ENCODE measurements at regions not wholly inside any gene's neighbourhood (a gene's known extent, or its start where the extent isn't known, plus 50 kb on each side); places are given as distances from the start of the nearest gene placed in this dataset.

DNA sequence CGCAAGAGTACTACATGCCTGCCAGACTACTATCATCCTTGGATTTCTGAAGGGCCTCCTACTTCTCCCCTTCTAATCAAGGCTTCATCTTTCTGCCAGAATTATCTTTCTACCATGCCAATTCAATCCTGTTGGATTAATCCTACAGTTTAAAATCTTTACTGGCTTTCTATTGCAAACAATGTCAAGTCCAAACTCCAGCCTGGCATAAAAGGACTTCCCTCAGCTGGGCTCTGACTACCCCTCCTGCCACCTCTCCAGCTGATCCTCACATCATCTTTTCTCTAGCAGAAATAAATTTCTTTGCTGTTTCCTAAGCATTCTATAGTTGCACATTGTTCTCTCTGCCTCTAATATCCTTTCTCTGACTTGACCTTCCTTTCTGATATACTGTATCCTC, 119.7 kb upstream of the RAD23B start:
- no peak for DNase-seq (ENCODE audit: low read depth)

DNA sequence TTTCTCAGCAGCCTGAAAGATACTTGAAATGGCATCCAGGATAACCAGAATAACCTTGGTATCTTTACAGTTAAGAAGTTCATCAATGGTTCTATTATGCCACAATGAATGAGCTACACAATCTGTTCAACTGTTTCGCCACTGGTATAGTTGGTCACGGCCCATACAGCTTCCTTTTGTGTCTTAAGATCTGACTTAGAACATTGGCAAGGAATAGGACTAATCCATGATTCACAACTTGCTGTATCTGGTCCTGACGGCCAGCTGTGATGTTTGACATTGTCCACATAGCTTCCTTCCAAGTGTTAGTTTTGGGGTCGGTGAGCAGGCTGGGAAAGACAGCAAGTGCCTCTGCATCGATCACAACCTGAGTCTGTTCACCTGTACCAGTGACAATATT, 113.3 kb upstream of the RAD23B start:
- no peak for DNase-seq (ENCODE audit: low read depth)

DNA sequence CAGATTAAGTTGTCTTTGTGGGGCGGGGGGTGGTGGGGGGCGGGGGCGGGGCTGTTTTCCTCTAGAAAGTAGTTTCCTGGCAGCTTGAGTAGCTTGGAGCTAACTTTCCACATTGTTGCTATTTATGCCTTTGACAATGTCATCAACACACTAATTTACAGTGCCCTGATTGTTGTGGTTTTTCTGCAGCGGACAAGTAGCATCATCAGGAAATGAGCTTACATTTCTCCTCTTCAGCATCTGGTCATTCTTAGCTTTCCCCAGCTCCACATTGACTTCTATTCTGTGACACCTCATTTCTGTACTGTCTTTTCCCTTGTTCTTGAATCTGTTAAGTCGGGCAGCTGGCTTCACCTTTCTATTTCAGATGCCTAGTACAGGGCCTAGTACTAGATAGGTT, 112.3 kb upstream of the RAD23B start:
- DNase-seq (ENCODE audit: low read depth): no peak

DNA sequence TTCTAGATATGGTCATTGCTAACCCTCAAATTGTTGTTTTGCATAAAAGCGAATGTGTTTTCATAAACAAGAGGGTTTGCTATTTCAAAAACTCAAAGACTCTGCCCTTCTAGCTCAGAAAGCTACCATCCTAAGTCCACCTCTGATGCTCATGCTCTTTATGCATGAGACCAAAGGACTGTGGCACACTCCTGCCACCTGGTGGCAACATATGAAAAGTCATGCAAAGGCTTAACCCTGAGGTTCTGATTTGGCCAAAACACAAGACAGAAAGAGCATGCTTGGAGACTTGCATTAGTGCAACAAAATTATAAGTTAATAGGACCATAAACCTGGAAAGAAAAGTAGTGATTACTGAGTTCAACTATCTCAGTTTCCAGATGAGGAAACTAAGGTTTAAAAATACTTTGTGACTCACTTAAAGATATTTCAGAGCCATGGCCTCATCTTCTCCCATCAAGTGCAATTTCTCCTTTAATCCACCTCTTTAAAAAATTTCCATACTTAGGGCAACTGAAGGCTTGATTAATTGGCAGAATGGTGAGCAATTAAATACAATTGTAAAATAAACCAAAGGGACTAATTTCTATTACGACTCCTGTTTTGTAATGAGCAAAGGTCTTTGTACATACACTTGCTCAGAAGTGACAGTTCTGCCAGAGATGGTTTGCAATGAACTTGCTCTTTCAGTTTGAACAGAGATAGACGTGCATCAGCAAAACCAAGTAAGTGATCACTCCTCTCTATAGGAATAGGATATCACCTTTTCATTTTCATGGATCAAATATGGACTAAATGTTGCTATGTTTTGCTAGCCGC, 110.7 kb upstream of the RAD23B start:
- DNase-seq (ENCODE audit: low read depth): peak; percentile 71

DNA sequence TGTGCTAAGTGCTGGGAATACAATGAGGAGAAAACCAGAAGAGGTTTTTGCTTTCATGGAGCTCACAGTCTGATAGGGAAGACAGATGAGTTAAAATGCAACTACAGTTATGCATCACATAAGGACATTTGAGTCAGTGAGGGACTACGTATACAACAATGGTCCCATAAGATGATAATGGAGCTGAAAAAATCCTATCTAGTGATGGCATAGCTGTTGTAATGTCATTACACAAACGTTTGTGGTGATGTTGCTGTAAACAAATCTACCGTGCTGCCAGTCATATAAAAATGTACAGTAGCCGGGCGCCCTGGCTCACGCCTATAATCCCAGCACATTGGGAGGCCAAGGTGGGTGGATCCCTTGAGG, 110.1 kb upstream of the RAD23B start:
- no peak for DNase-seq (ENCODE audit: low read depth)

DNA sequence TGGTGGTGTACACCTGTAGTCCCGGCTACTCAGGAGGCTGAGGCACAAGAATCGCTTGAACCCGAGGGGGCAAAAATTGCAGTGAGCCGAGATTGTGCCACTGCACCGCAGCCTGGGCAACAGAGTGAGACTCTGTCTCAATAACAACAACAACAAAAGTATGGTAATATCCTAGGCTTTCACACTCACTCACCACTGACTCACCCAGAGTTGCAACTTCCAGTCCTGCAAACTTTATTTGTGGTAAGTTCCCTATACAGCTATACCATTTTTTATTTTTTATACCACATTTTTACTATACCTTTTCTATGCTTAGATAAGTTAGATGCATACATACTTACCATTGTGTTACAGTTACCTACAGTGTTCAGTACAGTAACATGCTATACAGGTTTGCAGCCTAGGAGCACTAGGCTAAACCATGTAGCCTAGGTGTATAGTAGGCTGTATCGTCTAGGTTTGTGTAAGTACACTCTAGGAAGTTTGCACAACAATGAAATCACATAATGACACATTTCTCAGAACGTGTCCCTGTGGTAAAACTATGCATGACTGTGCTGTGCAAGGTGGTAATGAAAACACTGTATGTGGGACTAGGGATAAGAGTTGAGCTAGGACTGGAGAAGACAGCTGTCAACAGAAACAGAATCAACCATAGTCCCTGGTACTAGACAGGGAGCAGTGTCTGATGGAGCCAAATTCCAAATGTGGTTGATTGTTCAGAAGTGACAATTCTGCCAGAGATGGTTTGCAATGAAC, 109.5 kb upstream of the RAD23B start:
- DNase-seq (ENCODE audit: low read depth): no peak

DNA sequence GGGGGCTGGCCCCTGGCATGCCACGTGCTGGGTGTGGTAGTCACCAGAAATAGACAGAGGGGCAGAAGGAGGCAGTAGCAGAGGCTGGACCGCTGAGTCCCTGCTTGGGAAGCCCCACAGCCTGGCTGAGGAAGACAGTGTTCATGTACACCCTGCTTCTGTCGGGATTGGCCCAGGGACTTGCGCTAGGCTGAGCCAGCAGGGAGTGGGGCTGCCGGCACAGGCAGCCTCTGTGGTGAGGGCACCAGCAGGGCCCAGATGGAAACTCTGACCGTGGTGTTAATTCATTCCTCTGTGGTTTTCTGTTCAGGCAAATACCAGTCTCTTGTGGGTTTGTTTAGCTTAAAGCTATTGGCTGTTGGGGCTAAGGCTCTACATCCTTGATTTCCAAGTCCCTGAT, 108.6 kb upstream of the RAD23B start:
- DNase-seq (ENCODE audit: low read depth): peak; percentile 36

DNA sequence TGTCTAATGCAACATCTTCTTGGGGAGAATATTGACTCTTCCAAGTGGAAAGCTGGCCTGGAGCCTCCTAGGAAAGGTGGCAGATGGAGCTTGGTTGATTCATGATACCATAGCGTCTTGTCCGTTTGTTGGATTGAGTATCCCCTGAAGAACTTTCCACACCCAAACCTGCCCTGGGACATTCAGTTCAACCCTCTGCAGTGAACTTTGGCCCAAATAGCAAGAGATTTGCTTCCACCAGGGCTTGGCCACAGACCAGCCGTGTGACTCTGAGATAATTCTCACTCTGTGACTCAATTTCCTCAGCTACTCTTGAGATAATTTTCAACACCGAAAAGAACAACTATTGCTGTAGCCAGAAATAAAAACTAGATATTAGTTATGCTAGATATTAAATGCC, 108.0 kb upstream of the RAD23B start:
- no peak for DNase-seq (ENCODE audit: low read depth)

DNA sequence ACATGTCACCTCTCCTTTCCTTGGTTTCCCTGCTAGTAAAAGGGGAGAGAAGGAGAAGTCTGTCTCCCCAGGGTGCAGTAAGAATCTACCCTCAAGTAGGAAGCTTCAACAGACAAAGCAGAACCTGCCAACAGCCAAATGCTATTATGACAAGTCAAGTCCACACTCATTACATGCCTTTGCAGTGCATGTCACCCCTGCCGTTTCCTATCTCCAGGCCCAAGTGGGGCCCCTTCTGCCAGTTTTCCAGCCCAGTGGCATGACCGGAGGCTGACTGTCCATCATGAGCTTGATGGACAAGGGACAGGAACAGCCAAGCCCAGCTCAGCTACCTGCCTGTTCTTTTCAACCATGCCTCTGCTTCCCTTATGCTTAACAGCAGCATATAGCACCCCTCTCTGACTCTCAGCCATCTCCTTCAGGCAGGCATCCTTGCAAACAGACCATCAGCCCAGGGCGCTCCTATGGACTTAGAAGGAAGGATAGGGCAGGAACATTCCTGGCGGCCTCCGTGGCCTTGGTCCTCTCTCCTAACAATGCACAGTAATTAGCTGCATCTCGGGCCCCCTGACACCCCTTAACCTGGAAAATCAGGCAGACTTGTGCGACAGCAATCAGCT, 107.2 kb upstream of the RAD23B start:
- DNase-seq (ENCODE audit: low read depth): no peak

DNA sequence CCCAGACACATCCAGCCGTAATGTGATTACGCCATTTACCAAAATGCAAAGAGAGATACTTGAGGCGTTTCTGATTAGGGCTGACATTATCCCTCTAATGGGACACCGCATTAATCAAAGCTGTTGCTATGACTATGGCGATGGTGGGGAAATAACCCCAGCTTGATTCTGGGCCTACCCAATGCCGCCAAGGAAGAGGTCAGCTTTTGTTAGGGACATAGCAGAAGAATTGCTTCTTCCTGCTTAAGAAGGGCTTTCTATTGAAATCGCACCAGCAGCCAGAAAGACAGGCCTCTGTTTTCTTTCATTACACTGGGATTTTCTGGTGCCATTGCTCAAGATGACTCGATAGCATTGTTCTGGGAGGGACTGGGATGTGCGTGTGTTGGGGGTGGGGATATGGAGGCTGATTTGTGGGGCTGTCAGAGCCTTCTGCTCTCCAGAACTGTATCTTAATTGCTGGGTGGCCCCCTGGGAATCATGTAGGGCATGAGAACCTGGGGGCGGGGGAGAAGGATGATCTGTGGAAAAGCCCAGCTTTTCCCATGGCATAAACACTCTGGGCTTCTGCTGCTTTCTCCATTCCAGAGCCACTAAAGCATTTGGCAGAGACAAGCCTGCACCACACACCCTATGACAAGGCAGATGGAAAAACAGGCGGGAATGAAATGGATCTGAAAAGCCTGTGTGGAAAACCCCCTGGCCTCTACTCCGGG, 106.5 kb upstream of the RAD23B start:
- peak; percentile 76 for DNase-seq (ENCODE audit: low read depth)

DNA sequence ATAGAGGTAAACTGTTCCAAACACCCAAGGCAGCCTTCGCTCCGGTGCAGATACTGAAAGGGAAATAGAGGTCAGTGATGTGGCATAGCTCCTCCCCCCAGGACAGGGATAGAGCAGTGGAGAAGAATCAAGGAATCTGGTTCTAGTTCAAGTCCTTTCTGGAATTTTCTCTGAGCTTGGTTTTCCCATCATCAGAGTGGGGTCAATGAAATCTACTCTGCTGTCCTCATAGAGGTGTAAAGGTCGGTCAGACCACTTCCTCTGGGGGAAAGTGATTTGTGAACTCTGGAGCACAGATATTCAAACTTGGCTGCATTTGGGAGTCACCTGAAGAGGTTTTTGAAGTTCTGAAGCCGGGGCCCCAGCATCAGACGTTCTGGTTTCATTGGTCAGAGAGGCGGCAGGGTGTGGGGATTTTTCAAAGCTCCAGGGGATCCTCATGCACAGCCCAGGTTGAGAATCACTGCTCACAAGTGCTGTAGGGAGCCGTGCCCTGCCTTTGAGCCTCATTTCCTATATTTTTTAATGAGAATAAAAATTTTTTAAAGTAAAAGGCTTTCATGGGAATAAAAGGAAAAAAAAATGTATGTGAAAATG, 105.7 kb upstream of the RAD23B start:
- DNase-seq (ENCODE audit: low read depth): no peak

DNA sequence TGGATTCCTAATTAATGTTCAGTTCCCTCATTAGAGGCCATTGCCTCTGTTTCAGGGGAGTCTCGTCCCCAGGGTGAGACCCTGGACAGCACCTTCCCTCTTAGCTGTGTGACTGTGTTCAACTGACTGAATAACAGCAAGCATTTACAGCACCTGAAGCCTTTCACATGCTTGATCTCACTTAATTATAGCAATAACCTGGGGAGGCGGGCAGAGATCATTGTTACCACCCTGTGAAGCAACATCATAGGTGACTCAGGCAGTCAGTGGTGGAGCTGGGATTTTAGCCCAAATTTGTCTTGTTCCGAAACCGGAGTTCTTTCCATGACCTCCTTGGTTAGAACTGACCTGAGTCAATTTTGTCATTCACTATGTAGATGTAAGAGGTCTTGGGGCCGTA, 105.2 kb upstream of the RAD23B start:
- no peak for DNase-seq (ENCODE audit: low read depth)

DNA sequence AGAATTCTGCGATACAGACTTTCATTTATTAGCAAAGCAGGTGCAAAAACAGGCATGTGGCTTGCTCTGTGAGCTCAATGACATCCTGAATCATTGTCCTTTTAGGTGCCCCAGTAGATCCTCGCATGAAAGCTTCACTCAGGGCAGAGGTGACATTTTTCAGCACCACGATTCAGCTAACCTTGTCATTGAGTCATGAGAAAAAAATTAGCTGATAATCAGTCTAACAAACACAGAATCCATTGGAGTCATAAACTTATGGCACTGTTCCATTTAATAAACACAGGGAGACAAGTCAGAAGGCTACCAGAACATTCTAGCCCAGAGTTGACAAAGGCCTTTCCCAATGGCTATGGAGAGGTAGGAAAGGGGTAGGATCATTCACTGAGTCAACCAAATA, 104.8 kb upstream of the RAD23B start:
- DNase-seq (ENCODE audit: low read depth): no peak

DNA sequence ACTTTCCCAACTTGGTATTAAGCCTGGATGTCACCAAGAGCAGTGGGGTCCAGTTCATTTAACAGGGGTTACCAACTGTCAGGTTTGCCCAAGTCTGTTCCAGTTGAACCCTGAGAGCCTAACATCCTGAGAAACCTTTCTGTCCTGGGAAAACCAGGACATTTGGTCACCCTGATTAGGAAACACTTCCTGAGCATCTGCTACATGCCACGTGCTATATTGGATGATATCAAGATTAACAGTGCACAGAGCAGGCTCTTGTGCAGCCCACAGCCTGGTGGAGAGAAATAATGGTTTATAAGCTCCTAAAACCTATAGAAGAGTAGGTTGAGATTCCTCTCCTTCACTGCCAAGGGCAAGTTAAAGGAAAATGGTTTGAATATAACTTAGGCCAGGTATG, 102.9 kb upstream of the RAD23B start:
- no peak for DNase-seq (ENCODE audit: low read depth)

DNA sequence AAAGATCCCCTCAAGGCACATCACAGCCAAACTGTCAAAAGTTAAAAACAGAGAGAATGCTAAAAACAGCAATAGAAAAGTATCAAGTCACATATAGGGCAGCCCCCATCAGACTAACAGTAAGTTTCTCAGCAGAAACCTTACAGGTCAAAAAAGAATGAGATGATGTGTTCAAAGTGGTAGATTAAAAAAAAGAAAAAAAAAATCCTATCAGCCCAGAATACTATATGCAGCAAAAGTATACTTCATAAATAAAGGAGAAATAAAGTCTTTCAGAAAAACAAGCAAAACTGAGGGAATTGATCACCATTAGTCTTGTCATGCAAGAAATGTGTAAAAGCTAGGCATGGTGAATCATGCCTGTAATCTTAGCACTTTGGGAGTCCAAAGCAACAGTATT, 99.9 kb upstream of the RAD23B start:
- no peak for DNase-seq (ENCODE audit: low read depth)

DNA sequence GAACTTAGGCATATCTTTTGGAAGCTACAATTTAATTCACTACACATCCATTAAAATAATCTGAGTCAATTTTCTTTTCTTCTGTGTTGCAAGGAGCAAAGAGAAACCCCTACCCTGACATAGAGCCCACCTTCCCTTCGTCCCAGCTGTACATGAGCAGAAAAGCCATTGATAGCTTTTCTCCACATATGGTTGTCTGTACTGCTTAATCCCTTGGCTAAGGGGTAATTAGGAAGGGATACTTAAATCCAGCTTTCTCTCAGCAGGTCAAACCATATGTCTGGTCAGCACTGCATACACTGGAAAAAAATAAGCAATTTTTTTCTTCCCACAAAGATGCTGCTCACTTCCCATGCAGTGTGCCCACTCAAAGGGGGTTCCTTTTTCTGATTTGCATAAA, 94.7 kb upstream of the RAD23B start:
- no peak for DNase-seq (ENCODE audit: low read depth)

DNA sequence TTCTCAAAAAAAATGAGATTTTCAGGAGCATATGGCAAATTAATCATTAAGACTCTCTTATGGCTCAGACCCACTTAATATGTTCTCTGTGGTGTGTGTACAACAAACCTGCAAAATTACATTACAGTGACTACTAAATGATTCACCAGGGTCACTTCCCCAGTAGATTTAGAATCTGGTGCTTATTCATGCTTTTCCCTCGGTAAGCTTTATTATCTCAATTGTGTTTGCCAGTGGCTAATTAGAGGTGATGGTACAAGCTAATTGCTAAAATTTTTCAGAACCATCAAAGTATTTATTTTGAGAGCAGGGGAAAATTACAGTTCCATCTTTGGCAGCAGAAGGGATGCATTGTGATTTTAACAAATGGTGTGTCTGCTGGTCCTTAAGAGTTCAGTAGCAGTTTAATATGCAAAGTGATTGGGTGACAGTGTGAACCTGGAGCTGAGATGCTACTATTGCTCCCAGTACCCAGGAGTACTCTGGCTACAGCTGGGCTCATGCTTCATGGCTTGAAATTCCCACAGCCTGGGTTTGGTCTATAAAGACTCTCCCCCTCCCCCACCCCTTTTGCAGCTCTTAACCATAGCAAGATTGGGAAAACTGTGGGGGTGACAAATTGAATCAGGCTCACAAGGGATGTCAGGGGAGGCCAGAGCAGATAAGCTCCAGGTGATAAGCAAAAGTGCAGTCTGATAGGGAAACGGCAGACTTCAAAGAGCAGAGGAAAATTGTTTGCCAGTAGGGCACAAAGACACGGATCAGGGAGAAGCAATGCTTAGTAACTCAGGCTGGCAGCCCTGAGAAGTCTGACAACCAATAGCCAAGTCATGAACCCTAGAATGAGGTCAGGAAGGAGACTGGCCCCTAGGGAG, 92.8 kb upstream of the RAD23B start:
- DNase-seq (ENCODE audit: low read depth): peak; percentile 28

DNA sequence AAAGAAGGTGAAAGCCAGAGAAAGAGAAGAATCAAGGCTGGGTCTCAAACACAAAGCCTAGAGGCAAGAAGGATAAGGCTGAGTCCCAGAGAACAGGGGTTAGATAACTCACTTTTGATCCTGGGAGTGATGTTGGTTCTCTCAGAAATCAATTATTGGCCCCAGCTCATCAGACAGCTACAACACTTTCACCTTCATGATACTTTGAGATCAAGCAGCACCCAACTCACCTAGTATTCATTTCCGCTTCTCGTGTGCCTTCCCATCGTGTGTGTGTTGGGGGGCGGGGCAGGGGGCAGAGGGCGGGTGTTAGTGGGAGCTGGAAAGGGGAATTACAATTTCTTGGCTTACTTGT, 92.2 kb upstream of the RAD23B start:
- no peak for DNase-seq (ENCODE audit: low read depth)

DNA sequence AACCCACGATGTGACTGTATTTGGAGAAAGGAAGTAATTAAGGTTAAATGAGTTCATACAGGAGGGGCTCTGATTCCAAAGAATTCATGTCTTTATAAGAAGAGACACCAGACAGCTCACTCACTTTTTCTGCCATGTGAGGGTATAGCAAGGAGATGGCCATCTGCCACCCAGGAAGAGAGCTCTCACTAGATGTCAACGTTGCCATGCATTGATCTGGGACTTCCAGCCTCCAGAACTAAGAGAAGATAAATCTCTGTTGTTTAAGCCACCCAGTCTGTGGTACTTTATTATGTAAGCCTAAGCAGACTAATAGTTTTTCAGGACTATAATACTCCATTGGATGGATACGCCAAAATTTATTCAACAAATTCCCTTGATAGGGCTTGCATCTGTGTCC, 89.8 kb upstream of the RAD23B start:
- DNase-seq (ENCODE audit: low read depth): no peak

DNA sequence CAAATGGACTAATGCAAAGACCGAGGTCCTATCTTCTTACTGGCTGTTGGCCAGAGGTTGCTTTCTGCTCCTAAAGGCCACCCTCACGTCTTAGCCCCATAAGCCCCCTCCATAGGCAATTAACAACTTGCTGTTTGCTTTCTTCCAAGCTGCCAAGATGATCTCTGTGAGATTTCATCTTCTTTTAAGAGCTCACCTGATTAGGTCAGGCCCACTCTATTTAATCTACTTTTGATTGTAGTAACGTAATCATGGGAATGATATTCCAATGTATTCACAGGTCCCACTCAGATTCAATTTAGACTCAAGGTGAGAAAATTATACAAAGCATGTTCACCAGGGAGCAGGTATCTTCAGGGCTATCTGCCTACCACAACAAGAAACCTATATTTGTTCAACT, 84.4 kb upstream of the RAD23B start:
- DNase-seq (ENCODE audit: low read depth): no peak

DNA sequence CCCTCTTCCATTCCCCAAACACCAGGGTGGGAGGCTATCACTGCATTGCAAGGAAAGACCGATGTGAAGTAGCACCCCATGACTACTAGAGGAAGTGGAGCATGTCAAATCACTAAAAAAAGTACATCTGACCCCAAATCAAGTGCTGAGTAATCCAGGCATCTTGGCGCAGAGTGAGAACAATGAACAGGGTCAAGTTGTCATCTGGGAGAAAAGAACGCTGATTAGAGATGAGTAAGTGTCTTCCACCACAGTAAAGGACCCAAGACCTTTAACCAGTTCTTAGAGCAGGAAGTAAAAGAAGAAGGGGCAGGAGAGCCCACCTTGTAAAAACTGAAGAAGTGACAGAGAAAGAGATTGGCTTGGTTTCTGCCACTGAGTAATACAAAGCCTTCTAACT, 75.0 kb upstream of the RAD23B start:
- no peak for DNase-seq (ENCODE audit: low read depth)
